Fibroblast of lung (primary cell): ENCODE measurements at regions not wholly inside any gene's neighbourhood (a gene's known extent, or its start where the extent isn't known, plus 50 kb on each side); places are given as distances from the start of the nearest gene placed in this dataset.
A peak's percentile ranks its signal among the peaks of the same experiment; 100 is the strongest.

ENCODE experiments used
- DNase-seq, 2 donors: peaks; one replicate each; pipeline versions ENCODE4 v3.0.0 to v3.0.0-alpha.2; 2010; ENCODE audit warnings: low read depth in 2 of 2
- H2AFZ ChIP-seq: 2 replicates; pipeline ENCODE4 v1.5.1; 2012; ENCODE audit warnings: low read length, control low read depth, inconsistent platforms
- H3K27ac ChIP-seq: 2 replicates; pipeline ENCODE4 v1.5.1; 2011; ENCODE audit warnings: low read length, control low read depth; ENCODE audit not compliant: insufficient read depth
- H3K27me3 ChIP-seq: 2 replicates; pipeline ENCODE4 v1.5.1; 2011; ENCODE audit warnings: mild to moderate bottlenecking, low read length; ENCODE audit not compliant: control insufficient read depth, insufficient read depth
- H3K36me3 ChIP-seq: 2 replicates; pipeline ENCODE4 v1.5.1; 2011; ENCODE audit warnings: low read length; ENCODE audit not compliant: control insufficient read depth, insufficient read depth
- H3K4me1 ChIP-seq: 2 replicates; pipeline ENCODE4 v1.5.1; 2011; ENCODE audit warnings: low read length; ENCODE audit not compliant: control insufficient read depth, insufficient read depth; ENCODE audit errors: extremely low read depth
- H3K4me2 ChIP-seq: 2 replicates; pipeline ENCODE4 v1.5.1; 2011; ENCODE audit warnings: low read length, control low read depth; ENCODE audit not compliant: insufficient read depth; ENCODE audit errors: extremely low read depth
- H3K4me3 ChIP-seq, 4 experiments: fragments of 200-600 bp in 1 of 4; sonication (generic) in 1 of 4; replicated peaks in 1 of 4; 2 replicates each; pipeline ENCODE4 v1.5.1; 2011 to 2016; ENCODE audit warnings: low read length in 4 of 4, low read depth in 3 of 4, mild to moderate bottlenecking in 3 of 4, control low read depth in 2 of 4, inconsistent platforms in 1 of 4, mixed read lengths in 1 of 4; ENCODE audit not compliant: insufficient read depth in 1 of 4; ENCODE audit errors: control extremely low read depth in 1 of 4
- H3K79me2 ChIP-seq: 2 replicates; pipeline ENCODE4 v1.5.1; 2012; ENCODE audit warnings: mild to moderate bottlenecking, low read length, inconsistent platforms; ENCODE audit not compliant: control insufficient read depth, insufficient read depth
- H3K9ac ChIP-seq: 2 replicates; pipeline ENCODE4 v1.5.1; 2011; ENCODE audit warnings: mild to moderate bottlenecking, low read length, control low read depth; ENCODE audit not compliant: insufficient read depth
- H3K9me3 ChIP-seq: 2 replicates; pipeline ENCODE4 v1.5.1; 2012; ENCODE audit warnings: low read depth, low read length; ENCODE audit not compliant: control insufficient read depth, insufficient read depth
- H4K20me1 ChIP-seq: 2 replicates; pipeline ENCODE4 v1.5.1; 2011; ENCODE audit warnings: low read length; ENCODE audit not compliant: control insufficient read depth, insufficient read depth; ENCODE audit errors: extremely low read depth
- EZH2 ChIP-seq: IDR thresholded peaks from 2 replicates; pipeline ENCODE4 v1.5.1; 2012; ENCODE audit warnings: low read length, control low read depth, mild to moderate bottlenecking; ENCODE audit errors: missing control alignments
- TF ChIP-seq, protein P1 (sequence below), 2 donors: IDR thresholded peaks in 1 of 2; conservative IDR thresholded peaks in 1 of 2; 1 replicate in 1 of 2; 2 replicates in 1 of 2; pipeline ENCODE4 v1.5.1; 2011 to 2012; ENCODE audit warnings: low read length in 2 of 2, control low read depth in 1 of 2, inconsistent platforms in 1 of 2, low read depth in 1 of 2, mild to moderate bottlenecking in 1 of 2

DNA sequence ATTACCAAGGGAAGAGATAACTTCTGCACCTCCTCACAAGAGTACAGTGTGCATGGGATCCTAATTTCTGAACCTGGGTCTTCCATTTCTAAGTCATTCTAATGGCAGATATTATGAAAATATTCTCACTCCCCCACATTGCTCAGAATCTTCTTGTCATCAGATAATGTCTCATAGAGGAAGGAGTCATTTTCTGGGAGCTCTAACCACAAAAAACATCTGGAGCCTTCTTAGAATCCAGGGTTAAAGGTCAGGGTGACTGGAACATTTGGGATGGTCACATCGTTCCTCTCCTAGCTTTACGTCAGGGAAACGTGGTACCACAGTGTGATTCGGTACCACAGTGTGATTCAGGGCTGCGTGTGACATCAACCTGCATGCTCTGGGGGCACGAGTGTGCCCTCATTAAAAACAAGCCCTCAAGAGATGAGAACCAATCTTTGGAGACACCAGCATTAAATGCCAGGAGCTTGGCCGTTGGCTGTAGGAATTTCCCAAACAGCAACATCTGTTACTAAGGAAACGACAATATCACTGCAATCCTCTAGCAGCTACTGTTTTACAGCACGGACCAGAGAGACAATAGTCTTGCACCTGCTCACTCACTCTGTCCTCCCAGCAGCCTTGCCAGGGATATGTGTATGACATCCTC is 179.1 kb downstream of the PSMG1 start:
- Histone ChIP-seq H3K9me3 (no peaks in the 10 kb centered on the region), H4K20me1 (no peaks in the 10 kb centered on the region), H3K4me3 (no peak overlapping the region), H2AFZ (no peak overlapping the region), H3K4me2 (peak overlapping the region; percentile 21), H3K27me3 (no peaks in the 10 kb centered on the region), H3K27ac (peak overlapping the region; percentile 82), H3K4me1 (peaks cover 22% of the 10 kb centered on the region), H3K79me2 (no peaks in the 10 kb centered on the region), H3K9ac (no peak overlapping the region), H3K36me3 (no peaks in the 10 kb centered on the region)
- peak; percentile 39 to 84 for DNase-seq
- TF ChIP-seq, protein P1, sequence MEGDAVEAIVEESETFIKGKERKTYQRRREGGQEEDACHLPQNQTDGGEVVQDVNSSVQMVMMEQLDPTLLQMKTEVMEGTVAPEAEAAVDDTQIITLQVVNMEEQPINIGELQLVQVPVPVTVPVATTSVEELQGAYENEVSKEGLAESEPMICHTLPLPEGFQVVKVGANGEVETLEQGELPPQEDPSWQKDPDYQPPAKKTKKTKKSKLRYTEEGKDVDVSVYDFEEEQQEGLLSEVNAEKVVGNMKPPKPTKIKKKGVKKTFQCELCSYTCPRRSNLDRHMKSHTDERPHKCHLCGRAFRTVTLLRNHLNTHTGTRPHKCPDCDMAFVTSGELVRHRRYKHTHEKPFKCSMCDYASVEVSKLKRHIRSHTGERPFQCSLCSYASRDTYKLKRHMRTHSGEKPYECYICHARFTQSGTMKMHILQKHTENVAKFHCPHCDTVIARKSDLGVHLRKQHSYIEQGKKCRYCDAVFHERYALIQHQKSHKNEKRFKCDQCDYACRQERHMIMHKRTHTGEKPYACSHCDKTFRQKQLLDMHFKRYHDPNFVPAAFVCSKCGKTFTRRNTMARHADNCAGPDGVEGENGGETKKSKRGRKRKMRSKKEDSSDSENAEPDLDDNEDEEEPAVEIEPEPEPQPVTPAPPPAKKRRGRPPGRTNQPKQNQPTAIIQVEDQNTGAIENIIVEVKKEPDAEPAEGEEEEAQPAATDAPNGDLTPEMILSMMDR (conservative IDR thresholded peaks at IDR 0.05 in 1 of 2, IDR thresholded peaks at IDR 0.05 in 1 of 2; ENCODE audit: low read depth in 1 of 2, low read length in 2 of 2), result no peak
- no peak for TF ChIP-seq EZH2

DNA sequence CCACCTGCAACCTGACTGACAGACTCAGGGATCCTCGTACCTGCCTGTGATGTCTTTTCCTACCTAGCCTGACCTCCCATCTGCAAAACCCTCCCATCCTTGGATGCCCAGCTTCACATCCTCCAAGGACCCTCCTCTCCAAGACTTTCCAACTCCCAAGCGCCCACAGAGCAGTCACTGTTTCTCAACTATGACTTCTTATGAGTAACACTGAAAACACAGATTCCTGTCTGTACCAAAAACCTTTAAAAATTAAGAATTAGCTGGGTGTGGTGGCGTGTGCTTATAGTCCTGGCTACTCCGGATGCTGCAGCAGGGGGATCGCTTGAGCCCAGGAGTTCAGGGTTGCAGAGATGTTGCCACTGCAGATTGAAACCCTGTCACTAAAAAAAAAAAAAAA is 181.9 kb downstream of the PSMG1 start:
- no peak overlapping the region for H3K4me2 ChIP-seq
- peaks cover 22% of the 10 kb centered on the region for H3K4me1 ChIP-seq
- H3K79me2 ChIP-seq, result no peaks in the 10 kb centered on the region
- H3K9me3 ChIP-seq, result no peaks in the 10 kb centered on the region
- H3K36me3 ChIP-seq, result no peaks in the 10 kb centered on the region
- TF ChIP-seq, protein P1 (conservative IDR thresholded peaks at IDR 0.05 in 1 of 2, IDR thresholded peaks at IDR 0.05 in 1 of 2; ENCODE audit: low read depth in 1 of 2, low read length in 2 of 2), result no peak
- no peaks in the 10 kb centered on the region for H3K27me3 ChIP-seq
- no peaks in the 10 kb centered on the region for H4K20me1 ChIP-seq
- H2AFZ ChIP-seq, result no peak overlapping the region
- no peak overlapping the region for H3K27ac ChIP-seq
- no peak overlapping the region for H3K9ac ChIP-seq
- no peak overlapping the region for H3K4me3 ChIP-seq
- DNase-seq, result no peak

DNA sequence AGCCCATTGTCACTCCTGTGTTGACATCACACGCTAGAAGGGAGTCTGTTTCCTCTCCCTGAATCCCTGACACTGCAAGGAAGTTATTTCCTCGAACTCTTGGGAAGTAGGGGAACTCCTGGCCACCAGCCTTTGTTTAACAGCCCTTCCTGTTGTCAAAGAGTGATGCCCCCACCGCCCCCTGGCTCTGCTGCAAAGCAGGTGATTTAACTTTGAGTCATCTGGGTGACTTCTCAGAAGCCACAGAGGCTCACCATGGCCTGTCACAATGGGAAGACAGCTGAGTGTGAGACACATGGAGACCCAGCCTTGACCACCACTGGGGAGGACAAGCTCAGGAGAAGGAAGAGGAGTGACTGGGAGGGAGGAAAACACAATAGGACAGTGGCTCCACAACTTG is 182.8 kb downstream of the PSMG1 start:
- Histone ChIP-seq H3K27ac (no peak overlapping the region), H3K4me3 (no peak overlapping the region), H2AFZ (no peak overlapping the region)

More for the DNA sequence above, 182.8 kb downstream of the PSMG1 start:
- no peak for DNase-seq
- Histone ChIP-seq H3K4me1 (peaks cover 21% of the 10 kb centered on the region), H3K4me2 (no peak overlapping the region), H4K20me1 (no peaks in the 10 kb centered on the region), H3K36me3 (no peaks in the 10 kb centered on the region), H3K9me3 (no peaks in the 10 kb centered on the region), H3K27me3 (no peaks in the 10 kb centered on the region), H3K9ac (no peak overlapping the region), H3K79me2 (no peaks in the 10 kb centered on the region)
- no peak for TF ChIP-seq EZH2
